Gastrocnemius medialis (tissue), 4 donors: ENCODE measurements at regions not wholly inside any gene's neighbourhood (a gene's known extent, or its start where the extent isn't known, plus 50 kb on each side); places are given as distances from the start of the nearest gene placed in this dataset.

Experiments used
- ATAC-seq, 2 donors: fragments of 150-250 bp; one replicate each; pipeline ENCODE4 v1.9.1; 2016
- DNase-seq, 2 donors: peaks; one replicate each; pipeline ENCODE4 v3.0.0-alpha.2; 2019
- H3K27ac ChIP-seq, 4 donors: fragments of 200-600 bp; sonication (generic); 1 replicate in 1 of 4; 2 replicates in 3 of 4; pipeline ENCODE4 v1.5.1; 2016 to 2018; ENCODE audit warnings: mild to moderate bottlenecking in 2 of 4, moderate library complexity in 1 of 4
- H3K27me3 ChIP-seq, 3 donors: fragments of 200-600 bp; sonication (generic) in 2 of 3; 1 replicate in 1 of 3; 2 replicates in 2 of 3; pipeline versions ENCODE4 v1.5.1 to v1.6.0; 2016 to 2019; ENCODE audit warnings: mild to moderate bottlenecking in 1 of 3, moderate library complexity in 1 of 3
- H3K36me3 ChIP-seq, 2 donors: fragments of 200-600 bp; sonication (generic) in 1 of 2; one replicate each; pipeline ENCODE4 v1.5.1; 2017 to 2018
- H3K4me1 ChIP-seq, 2 donors: fragments of 200-600 bp; sonication (generic) in 1 of 2; one replicate each; pipeline ENCODE4 v1.5.1; 2016 to 2017; ENCODE audit warnings: mild to moderate bottlenecking in 2 of 2
- H3K4me3 ChIP-seq, 4 donors: fragments of 200-600 bp; sonication (generic) in 3 of 4; 1 replicate in 1 of 4; 2 replicates in 3 of 4; pipeline ENCODE4 v1.5.1; 2016 to 2019; ENCODE audit warnings: mild to moderate bottlenecking in 2 of 4
- H3K9me3 ChIP-seq, 3 donors: fragments of 200-600 bp; sonication (generic) in 2 of 3; 1 replicate in 1 of 3; 2 replicates in 2 of 3; pipeline ENCODE4 v1.5.1; 2016 to 2019
- POLR2A ChIP-seq, 2 donors: fragments of 450-650 bp; IDR thresholded peaks; one replicate each; pipeline ENCODE4 v1.6.1; 2017; ENCODE audit warnings: antibody characterized with exemption in 2 of 2, mild to moderate bottlenecking in 2 of 2, moderate library complexity in 2 of 2
- in situ Hi-C, 4 donors: fragments of 200-750 bp; cut with MboI; loops; one replicate each; pipeline versions ENCODE4 v1.15.0 to v1.8.0; 2017; ENCODE audit warnings: low sequenced_read_pairs in 4 of 4
- intact Hi-C: fragments of 100-400 bp; cut with DNase I; formaldehyde crosslinking; loops from one replicate; pipeline ENCODE4 v1.15.1; 2023; ENCODE audit warnings: low total_unique reads
- TF ChIP-seq, protein P1 (sequence below), 5 experiments: fragments of 450-650 bp in 3 of 5; fragments of 200-600 bp in 2 of 5; sonication (generic) in 2 of 5; IDR thresholded peaks in 4 of 5; conservative IDR thresholded peaks in 1 of 5; 1 replicate in 4 of 5; 2 replicates in 1 of 5; pipeline ENCODE4 v1.5.1; 2016 to 2019; ENCODE audit warnings: antibody characterized with exemption in 5 of 5, mild to moderate bottlenecking in 3 of 5, moderate library complexity in 3 of 5

DNA sequence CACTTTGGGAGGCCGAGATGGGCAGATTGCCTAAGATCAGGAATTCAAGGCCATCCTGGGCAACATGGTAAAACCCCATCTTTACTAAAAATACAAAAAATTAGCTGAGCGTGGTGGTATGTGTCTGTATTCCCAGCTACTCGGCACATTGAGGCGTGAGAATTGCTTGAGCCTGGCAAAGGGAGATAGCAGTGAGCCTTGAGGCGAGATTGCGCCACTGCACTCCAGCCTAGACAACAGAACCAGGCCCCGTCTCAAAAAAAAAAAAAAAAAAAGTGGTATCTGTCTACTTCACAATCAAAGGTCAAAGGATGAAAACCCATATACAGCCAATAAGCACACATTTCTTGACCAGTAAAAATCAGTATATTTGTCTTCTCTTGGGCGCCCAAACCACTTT, 728.5 kb upstream of the ADAMTS16 start:
- DNase-seq = no peak
- Histone ChIP-seq H3K4me1 (no peaks in the 10 kb centered on the region), H3K27ac (no peak overlapping the region), H3K36me3 (no peaks in the 10 kb centered on the region), H3K9me3 (no peaks in the 10 kb centered on the region), H3K4me3 (no peak overlapping the region), H3K27me3 (no peaks in the 10 kb centered on the region)
- TF ChIP-seq POLR2A (IDR thresholded peaks at IDR 0.05) = no peak
- TF ChIP-seq, protein P1, sequence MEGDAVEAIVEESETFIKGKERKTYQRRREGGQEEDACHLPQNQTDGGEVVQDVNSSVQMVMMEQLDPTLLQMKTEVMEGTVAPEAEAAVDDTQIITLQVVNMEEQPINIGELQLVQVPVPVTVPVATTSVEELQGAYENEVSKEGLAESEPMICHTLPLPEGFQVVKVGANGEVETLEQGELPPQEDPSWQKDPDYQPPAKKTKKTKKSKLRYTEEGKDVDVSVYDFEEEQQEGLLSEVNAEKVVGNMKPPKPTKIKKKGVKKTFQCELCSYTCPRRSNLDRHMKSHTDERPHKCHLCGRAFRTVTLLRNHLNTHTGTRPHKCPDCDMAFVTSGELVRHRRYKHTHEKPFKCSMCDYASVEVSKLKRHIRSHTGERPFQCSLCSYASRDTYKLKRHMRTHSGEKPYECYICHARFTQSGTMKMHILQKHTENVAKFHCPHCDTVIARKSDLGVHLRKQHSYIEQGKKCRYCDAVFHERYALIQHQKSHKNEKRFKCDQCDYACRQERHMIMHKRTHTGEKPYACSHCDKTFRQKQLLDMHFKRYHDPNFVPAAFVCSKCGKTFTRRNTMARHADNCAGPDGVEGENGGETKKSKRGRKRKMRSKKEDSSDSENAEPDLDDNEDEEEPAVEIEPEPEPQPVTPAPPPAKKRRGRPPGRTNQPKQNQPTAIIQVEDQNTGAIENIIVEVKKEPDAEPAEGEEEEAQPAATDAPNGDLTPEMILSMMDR (IDR thresholded peaks at IDR 0.05 in 4 of 5, conservative IDR thresholded peaks at IDR 0.05 in 1 of 5) = no peak
- in situ Hi-C loops = no loop called here
- intact Hi-C loops = no loop called here
- ATAC-seq = no peak

DNA sequence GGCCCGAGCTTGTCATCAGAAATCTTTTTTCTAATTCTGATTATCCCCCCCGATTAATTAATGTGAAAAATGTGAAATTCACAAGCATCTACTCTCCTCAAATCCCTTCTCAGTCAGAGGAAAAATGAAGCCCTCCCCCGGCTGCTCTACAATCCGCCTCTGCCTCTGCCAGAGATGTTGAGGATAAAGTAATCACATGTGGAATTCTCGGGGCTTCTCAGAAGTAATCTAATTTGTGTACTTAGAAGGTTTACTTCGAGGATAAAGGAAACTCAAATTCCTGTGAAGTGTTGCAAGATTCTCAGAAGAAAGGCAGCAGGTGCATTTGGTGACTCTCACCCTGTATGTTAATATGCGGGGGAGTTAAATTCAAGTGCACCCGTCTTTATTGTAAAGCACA, 726.1 kb upstream of the ADAMTS16 start:
- DNase-seq (no peak), ATAC-seq (no peak)
- intact Hi-C loops (no loop called here), in situ Hi-C loops (no loop called here)
- H3K4me3 ChIP-seq = no peak overlapping the region
- no peaks in the 10 kb centered on the region for H3K9me3 ChIP-seq
- H3K4me1 ChIP-seq = no peaks in the 10 kb centered on the region
- TF ChIP-seq, protein P1 (IDR thresholded peaks at IDR 0.05 in 4 of 5, conservative IDR thresholded peaks at IDR 0.05 in 1 of 5) = no peak
- TF ChIP-seq POLR2A (IDR thresholded peaks at IDR 0.05) = no peak
- H3K36me3 ChIP-seq = no peaks in the 10 kb centered on the region
- no peak overlapping the region for H3K27ac ChIP-seq
- no peaks in the 10 kb centered on the region for H3K27me3 ChIP-seq

- no peak for DNase-seq
- no peaks in the 10 kb centered on the region for H3K36me3 ChIP-seq
- no peak for ATAC-seq
- in situ Hi-C loops = no loop called here
- H3K4me1 ChIP-seq = no peaks in the 10 kb centered on the region
- no peak overlapping the region for H3K4me3 ChIP-seq
- no peak for TF ChIP-seq POLR2A (IDR thresholded peaks at IDR 0.05)
- TF ChIP-seq, protein P1 (IDR thresholded peaks at IDR 0.05 in 4 of 5, conservative IDR thresholded peaks at IDR 0.05 in 1 of 5) = no peak
- H3K27ac ChIP-seq = no peak overlapping the region
- intact Hi-C loops = no loop called here
- H3K9me3 ChIP-seq = no peaks in the 10 kb centered on the region
- H3K27me3 ChIP-seq = no peaks in the 10 kb centered on the region
Measured at GRCh38 chr5:4418084-4418483, 722.0 kb upstream of the ADAMTS16 start.

- H3K27ac ChIP-seq = no peak overlapping the region
- no peaks in the 10 kb centered on the region for H3K36me3 ChIP-seq
- no peaks in the 10 kb centered on the region for H3K27me3 ChIP-seq
- ATAC-seq = no peak
- intact Hi-C loops = no loop called here
- H3K4me1 ChIP-seq = no peaks in the 10 kb centered on the region
- no peak for DNase-seq
- in situ Hi-C loops = no loop called here
- no peak overlapping the region for H3K4me3 ChIP-seq
- TF ChIP-seq, protein P1 (IDR thresholded peaks at IDR 0.05 in 4 of 5, conservative IDR thresholded peaks at IDR 0.05 in 1 of 5) = no peak
- TF ChIP-seq POLR2A (IDR thresholded peaks at IDR 0.05) = no peak
- H3K9me3 ChIP-seq = no peaks in the 10 kb centered on the region
Measured at GRCh38 chr5:4419281-4419680, 720.8 kb upstream of the ADAMTS16 start.

GRCh38 chr5:4420177-4420576, 720.0 kb upstream of the ADAMTS16 start:
- H3K4me1 ChIP-seq = no peaks in the 10 kb centered on the region
- no peaks in the 10 kb centered on the region for H3K27me3 ChIP-seq
- H3K27ac ChIP-seq = no peak overlapping the region
- H3K36me3 ChIP-seq = no peaks in the 10 kb centered on the region
- H3K4me3 ChIP-seq = no peak overlapping the region
- in situ Hi-C loops = no loop called here
- intact Hi-C loops = no loop called here
- DNase-seq (no peak), ATAC-seq (no peak)
- TF ChIP-seq POLR2A (IDR thresholded peaks at IDR 0.05) = no peak
- TF ChIP-seq, protein P1 (IDR thresholded peaks at IDR 0.05 in 4 of 5, conservative IDR thresholded peaks at IDR 0.05 in 1 of 5) = no peak
- H3K9me3 ChIP-seq = no peaks in the 10 kb centered on the region
